ENCODE measurements at regions not wholly inside any gene's neighbourhood (a gene's known extent, or its start where the extent isn't known, plus 50 kb on each side); places are given as distances from the start of the nearest gene placed in this dataset.

DNA sequence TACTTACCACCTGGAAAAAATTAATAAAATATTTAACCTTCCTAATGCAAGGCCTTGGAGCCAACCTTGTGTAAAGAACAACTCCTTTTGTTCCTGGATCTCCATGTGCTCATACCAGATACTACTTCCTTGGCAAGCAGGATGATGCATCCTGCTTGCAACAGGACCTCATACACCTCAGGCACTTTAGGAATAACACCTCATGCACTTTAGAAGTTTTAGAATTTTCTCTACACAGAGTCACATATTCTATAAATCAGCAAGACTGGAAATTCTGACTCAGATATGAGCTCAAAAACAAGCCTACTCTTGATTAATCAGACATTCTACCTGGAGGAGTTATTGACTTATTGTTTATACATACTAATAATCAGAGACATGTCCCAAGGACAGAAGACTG lies 209.6 kb upstream of the CDH10 start:
- TF ChIP-seq, protein P1, sequence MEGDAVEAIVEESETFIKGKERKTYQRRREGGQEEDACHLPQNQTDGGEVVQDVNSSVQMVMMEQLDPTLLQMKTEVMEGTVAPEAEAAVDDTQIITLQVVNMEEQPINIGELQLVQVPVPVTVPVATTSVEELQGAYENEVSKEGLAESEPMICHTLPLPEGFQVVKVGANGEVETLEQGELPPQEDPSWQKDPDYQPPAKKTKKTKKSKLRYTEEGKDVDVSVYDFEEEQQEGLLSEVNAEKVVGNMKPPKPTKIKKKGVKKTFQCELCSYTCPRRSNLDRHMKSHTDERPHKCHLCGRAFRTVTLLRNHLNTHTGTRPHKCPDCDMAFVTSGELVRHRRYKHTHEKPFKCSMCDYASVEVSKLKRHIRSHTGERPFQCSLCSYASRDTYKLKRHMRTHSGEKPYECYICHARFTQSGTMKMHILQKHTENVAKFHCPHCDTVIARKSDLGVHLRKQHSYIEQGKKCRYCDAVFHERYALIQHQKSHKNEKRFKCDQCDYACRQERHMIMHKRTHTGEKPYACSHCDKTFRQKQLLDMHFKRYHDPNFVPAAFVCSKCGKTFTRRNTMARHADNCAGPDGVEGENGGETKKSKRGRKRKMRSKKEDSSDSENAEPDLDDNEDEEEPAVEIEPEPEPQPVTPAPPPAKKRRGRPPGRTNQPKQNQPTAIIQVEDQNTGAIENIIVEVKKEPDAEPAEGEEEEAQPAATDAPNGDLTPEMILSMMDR (conservative IDR thresholded peaks at IDR 0.05; ENCODE audit: low read length) = no peak
- no peak for TF ChIP-seq EZH2phosphoT487 (IDR thresholded peaks at IDR 0.05; ENCODE audit: borderline replicate concordance, low read depth, low read length)

All from OCI-LY7 (cell line).